GM18505 (cell line): ENCODE measurements at regions not wholly inside any gene's neighbourhood (a gene's known extent, or its start where the extent isn't known, plus 50 kb on each side); places are given as distances from the start of the nearest gene placed in this dataset.

Source experiments
- ATAC-seq: cut with Tn5 transposase; IDR thresholded peaks from one replicate; pipeline ENCODE4 v1.9.1; 2021; ENCODE audit not compliant: unreplicated experiment
- POLR2A ChIP-seq: IDR thresholded peaks from 4 replicates; pipeline ENCODE4 v1.6.1; 2011; ENCODE audit warnings: borderline replicate concordance; ENCODE audit not compliant: insufficient read depth, insufficient read length; ENCODE audit errors: extremely low read depth

- ATAC-seq: no peak
- no peak for TF ChIP-seq POLR2A
These were observed 179.4 kb downstream of the IRS1 start for GRCh38 chr2:226620176-226620575.

- no peak for ATAC-seq
- no peak for TF ChIP-seq POLR2A
These were observed 179.9 kb downstream of the IRS1 start for GRCh38 chr2:226619707-226620106.

DNA sequence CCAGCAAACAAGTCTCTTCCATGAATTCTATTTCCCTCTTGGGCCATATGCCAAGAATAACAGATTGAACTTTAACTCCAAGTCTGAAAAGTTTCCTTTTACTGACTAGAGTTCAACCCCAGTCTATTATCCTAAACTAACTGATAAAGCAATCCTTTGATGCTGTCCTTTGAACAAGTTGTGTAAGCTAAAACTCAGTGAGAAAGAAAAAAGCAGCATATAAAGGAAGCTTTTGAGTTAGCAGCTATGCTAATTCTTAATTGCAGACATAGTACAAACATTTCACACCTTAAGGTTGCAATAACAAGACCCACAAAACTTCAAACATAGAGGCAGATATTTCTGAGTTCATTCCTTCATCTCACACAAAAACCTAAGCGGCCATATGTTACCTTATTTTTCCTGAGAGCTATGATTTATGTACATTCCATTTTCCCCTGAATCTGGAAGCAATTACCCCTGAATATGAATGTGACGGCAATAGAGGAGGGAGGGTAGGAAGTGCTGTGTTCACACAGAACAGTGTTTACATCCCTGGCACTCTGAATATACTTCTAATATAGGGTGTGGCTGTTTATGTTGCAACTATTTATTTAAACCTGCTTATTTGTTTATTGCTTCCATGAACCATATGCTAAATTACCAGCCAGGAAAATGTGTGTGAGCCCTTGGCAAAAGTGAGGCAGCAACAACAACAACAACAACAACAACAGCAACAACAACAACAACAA lies 180.6 kb downstream of the IRS1 start:
- TF ChIP-seq POLR2A: no peak
- no peak for ATAC-seq

- no peak for ATAC-seq
- no peak for TF ChIP-seq POLR2A
These were observed 181.1 kb downstream of the IRS1 start for GRCh38 chr2:226618544-226618874.

GRCh38 chr2:226615891-226616290 lies 183.7 kb downstream of the IRS1 start:
- ATAC-seq: no peak
- no peak for TF ChIP-seq POLR2A

DNA sequence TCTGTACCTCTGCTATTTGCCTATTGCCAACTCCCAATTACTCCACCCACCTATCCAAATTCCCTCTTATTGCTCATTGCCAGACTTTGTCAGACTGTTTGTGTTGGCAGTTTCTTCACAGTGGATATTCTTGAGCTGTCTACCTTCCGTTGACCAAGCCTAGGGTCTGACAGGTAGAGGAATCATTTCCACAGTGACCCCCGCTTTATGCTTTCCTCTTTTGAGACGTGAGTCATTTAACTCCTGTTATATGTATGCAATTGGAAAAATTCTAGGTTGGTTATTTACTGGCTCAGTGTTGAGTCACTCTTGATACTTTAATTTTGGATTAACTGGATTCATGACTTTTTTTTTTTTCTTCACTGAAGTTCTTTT lies 187.7 kb downstream of the IRS1 start:
- TF ChIP-seq POLR2A: no peak

DNA sequence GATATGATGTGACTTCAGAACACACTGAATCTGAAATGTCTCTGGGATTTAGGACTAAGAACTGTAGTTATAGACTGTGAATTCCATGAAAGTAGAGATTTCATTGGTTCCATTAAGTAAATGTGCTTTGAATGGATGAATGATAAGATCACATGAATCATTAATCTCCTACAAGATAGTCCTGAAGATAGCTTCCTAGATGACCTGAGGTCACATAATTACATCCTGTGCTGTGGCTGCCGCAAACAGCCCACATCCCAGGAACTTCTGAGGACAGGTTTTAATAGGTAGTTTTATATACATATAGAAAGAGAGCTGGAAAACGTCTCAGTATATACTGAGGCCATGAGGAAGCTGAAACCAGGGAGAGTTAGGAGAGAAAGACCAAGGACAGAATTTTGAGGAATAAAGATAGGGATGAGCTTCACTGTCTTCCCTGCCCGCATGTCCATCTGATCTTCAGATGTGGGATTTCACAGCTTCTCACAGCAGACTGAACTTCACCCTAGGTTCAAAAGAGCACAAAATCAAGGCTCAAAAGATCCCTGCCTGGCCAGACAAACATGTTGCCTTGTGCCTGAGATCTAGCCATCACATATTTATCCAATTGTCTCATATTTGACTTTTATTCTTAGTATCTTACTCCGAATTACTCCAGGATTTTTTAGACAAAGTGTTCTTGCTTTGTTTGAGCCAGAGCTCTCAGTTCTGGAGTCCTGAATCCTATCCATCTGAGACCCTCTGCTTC lies 188.2 kb downstream of the IRS1 start:
- no peak for ATAC-seq
- TF ChIP-seq POLR2A: no peak

More for the DNA sequence above, 187.7 kb downstream of the IRS1 start:
- ATAC-seq: no peak

DNA sequence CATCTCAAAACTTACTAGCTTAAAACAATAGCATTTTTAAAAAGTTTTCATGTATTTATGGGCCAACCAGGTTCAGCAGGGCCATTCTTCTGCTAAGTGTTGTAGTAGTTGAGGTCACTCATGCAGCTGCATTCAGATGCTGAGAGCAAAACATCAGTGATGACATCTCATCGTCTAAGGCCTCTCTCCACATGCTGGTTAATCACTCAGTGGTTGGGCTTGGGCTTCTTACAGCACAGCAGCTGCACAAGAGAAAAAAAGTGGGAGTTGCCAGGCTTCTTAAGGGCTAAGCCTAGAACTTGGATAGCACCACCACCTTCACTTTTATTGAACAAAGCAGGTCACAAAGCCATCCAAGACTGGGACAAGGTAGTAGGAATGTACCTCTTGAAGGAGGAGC lies 190.3 kb downstream of the IRS1 start:
- no peak for TF ChIP-seq POLR2A
- ATAC-seq: no peak

DNA sequence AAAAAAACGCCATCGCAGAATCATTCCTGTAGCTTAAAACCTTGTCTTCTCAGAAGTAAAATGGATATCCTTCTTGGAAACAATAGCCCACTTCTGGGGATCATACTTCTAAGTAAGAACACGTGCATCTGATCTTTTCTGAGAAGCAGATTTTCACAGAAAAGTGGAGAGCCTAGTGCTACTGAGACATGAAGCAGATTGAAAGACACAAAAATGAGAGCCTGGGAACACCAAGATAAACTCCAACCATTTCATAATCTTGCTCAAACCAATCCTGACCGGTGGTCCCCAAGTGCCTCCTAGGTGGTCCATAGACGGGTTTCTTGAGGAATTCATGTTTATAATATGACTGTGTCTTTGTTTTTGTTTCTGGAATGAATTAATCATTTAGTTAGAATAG lies 191.2 kb downstream of the IRS1 start:
- TF ChIP-seq POLR2A: no peak
- ATAC-seq: no peak

GRCh38 chr2:226607379-226607778 lies 192.2 kb downstream of the IRS1 start:
- no peak for TF ChIP-seq POLR2A
- ATAC-seq: no peak

GRCh38 chr2:226605642-226606041 lies 194.0 kb downstream of the IRS1 start:
- no peak for ATAC-seq

DNA sequence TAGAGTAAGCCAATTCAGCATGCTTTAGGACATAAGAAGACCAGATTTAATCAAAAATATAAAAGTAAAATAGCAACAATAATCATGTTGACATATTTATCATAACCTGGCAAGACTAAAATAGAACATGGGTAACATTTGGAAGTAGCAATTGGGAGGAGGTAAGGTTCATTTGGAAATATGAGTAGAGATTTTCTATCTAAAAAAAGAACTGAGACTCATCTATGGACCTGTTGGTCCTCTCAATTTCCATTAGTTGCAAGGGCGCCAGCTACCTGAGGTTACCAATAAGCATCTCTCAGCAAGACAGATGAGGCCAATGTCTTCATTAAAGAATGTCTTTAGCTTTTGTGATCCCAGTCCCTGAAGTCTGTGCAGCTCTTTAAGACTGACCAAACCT lies 196.0 kb downstream of the IRS1 start:
- no peak for TF ChIP-seq POLR2A
- no peak for ATAC-seq

More at GRCh38 chr2:226605642-226606041, 194.0 kb downstream of the IRS1 start:
- no peak for TF ChIP-seq POLR2A

DNA sequence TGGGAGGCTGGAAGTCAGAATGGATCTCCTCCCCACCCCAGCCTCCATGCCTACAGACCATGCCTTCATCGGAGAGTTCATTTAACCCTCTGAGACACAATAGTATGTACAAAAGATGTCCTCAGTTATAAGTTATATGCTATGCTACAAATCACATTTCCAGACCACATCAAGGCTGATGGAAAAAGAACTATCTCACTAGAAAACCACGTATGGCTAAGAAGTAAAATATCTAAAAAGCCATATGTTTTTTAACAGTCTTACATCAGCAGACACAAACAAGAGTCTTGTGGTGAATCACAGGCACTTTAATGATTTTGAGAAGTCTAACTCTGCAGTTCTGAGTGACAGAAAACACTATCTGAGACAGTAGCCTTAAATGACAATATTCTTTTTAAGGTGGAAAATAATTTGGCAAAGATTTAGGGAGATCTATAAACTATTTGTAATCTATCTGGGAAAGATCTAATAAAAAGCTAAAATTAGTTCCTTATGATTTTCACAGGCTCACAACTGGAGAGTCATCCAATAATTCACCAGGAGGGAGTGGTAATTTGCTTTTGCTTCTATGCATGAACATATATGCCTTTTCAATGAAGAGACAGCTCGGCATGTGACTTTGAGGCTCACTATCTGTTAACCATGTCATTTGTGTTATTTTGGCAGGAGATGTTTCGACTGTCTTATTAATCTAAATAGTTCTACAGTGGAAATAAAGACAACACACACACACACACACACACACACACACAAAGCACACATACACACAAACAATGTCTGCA lies 197.5 kb downstream of the IRS1 start:
- ATAC-seq: no peak
- TF ChIP-seq POLR2A: no peak
